HEK293 (cell line): ENCODE measurements at regions not wholly inside any gene's neighbourhood (a gene's known extent, or its start where the extent isn't known, plus 50 kb on each side); places are given as distances from the start of the nearest gene placed in this dataset.

Experiments
- CTCF ChIA-PET: fragments of 350-600 bp; formaldehyde crosslinking; extraction: SDS; loops from one replicate; lab custom pipeline; 2021; ENCODE audit warnings: antibody characterized with exemption; lab: Yijun Ruan, JAX
- POLR2A ChIA-PET: fragments of 300-600 bp; formaldehyde crosslinking; extraction: SDS; loops from one replicate; lab custom pipeline; 2020; ENCODE audit warnings: antibody characterized with exemption, inconsistent platforms; lab: Yijun Ruan, JAX
- H3K27ac ChIP-seq: fragments of 200-500 bp; sonication (Bioruptor generic); 2 replicates; pipeline ENCODE4 v1.5.1; 2014; ENCODE audit warnings: low read depth, low read length, control low read depth, inconsistent platforms; ENCODE audit errors: extremely low read depth
- H3K36me3 ChIP-seq, 2 experiments: fragments of 200-500 bp in 1 of 2; sonication (Bioruptor generic) in 1 of 2; 1 replicate in 1 of 2; 2 replicates in 1 of 2; pipeline ENCODE4 v1.5.1; 2014 to 2017; ENCODE audit warnings: inconsistent platforms in 2 of 2, low read length in 2 of 2; ENCODE audit not compliant: control insufficient read depth in 2 of 2, insufficient read depth in 1 of 2
- H3K4me1 ChIP-seq: fragments of 200-500 bp; sonication (Bioruptor generic); 2 replicates; pipeline ENCODE4 v1.5.1; 2014; ENCODE audit warnings: mild to moderate bottlenecking, low read length, inconsistent platforms; ENCODE audit not compliant: control insufficient read depth, insufficient read depth
- H3K4me3 ChIP-seq: 2 replicates; pipeline ENCODE4 v1.5.1; 2011; ENCODE audit warnings: low read depth, mild to moderate bottlenecking, control low read depth, low read length, moderate library complexity
- H3K9me3 ChIP-seq: fragments of 200-500 bp; sonication (Bioruptor generic); 2 replicates; pipeline ENCODE4 v1.5.1; 2014; ENCODE audit warnings: low read depth, low read length, inconsistent platforms; ENCODE audit not compliant: control insufficient read depth, insufficient read depth
- GLI2 ChIP-seq: fragments of 450-650 bp; formaldehyde crosslinking; IDR thresholded peaks from 2 replicates; pipeline ENCODE4; 2017; ENCODE audit warnings: missing biosample characterization, missing genetic modification characterization, low read depth, borderline replicate concordance
- GLIS1 ChIP-seq: fragments of 450-650 bp; formaldehyde crosslinking; IDR thresholded peaks from 2 replicates; pipeline ENCODE4 v1.5.1; 2016; ENCODE audit warnings: missing biosample characterization, missing genetic modification characterization
- HOXC10 ChIP-seq: sonication (generic); formaldehyde crosslinking; IDR thresholded peaks from 2 replicates; pipeline ENCODE4 v1.8.1; 2023; ENCODE audit warnings: mild to moderate bottlenecking, missing genetic modification reagents
- KLF10 ChIP-seq: fragments of 450-650 bp; IDR thresholded peaks from 2 replicates; pipeline ENCODE4 v1.5.1; 2018; ENCODE audit warnings: missing biosample characterization, mild to moderate bottlenecking, missing genetic modification characterization
- PRDM1 ChIP-seq: fragments of 450-650 bp; formaldehyde crosslinking; IDR thresholded peaks from 2 replicates; pipeline ENCODE4; 2016; ENCODE audit warnings: missing biosample characterization, missing genetic modification characterization
- REST ChIP-seq: fragments of 450-650 bp; formaldehyde crosslinking; IDR thresholded peaks from 2 replicates; pipeline ENCODE4 v1.5.1; 2016; ENCODE audit warnings: missing biosample characterization, missing genetic modification characterization
- SP2 ChIP-seq: fragments of 450-650 bp; formaldehyde crosslinking; IDR thresholded peaks from 2 replicates; pipeline ENCODE4 v1.5.1; 2016; ENCODE audit warnings: missing biosample characterization, missing genetic modification characterization
- YY1 ChIP-seq: fragments of 450-650 bp; formaldehyde crosslinking; IDR thresholded peaks from 2 replicates; pipeline ENCODE4 v1.5.1; 2018; ENCODE audit warnings: missing biosample characterization, missing genetic modification characterization
- ZBTB7A ChIP-seq: fragments of 450-650 bp; formaldehyde crosslinking; IDR thresholded peaks from 2 replicates; pipeline ENCODE4 v1.5.1; 2016; ENCODE audit warnings: low read depth, missing biosample characterization, missing genetic modification characterization
- ZNF18 ChIP-seq: fragments of 450-650 bp; formaldehyde crosslinking; IDR thresholded peaks from 2 replicates; pipeline ENCODE4 v1.5.1; 2016; ENCODE audit warnings: missing biosample characterization, missing genetic modification characterization
- ZNF280D ChIP-seq: fragments of 450-650 bp; formaldehyde crosslinking; IDR thresholded peaks from 2 replicates; pipeline ENCODE4 v1.5.1; 2016; ENCODE audit warnings: missing biosample characterization, missing genetic modification characterization
- ZNF560 ChIP-seq: fragments of 450-650 bp; formaldehyde crosslinking; IDR thresholded peaks from 2 replicates; pipeline ENCODE4 v1.5.1; 2017; ENCODE audit warnings: missing biosample characterization, missing genetic modification characterization, borderline replicate concordance
- ZNF600 ChIP-seq: fragments of 450-650 bp; formaldehyde crosslinking; IDR thresholded peaks from 2 replicates; pipeline ENCODE4 v1.5.1; 2016; ENCODE audit warnings: missing biosample characterization, missing genetic modification characterization
- ZNF707 ChIP-seq: fragments of 450-650 bp; formaldehyde crosslinking; IDR thresholded peaks from 2 replicates; pipeline ENCODE4 v1.5.1; 2016; ENCODE audit warnings: missing biosample characterization, missing genetic modification characterization
- ZNF76 ChIP-seq: fragments of 450-650 bp; formaldehyde crosslinking; IDR thresholded peaks from 2 replicates; pipeline ENCODE4; 2016; ENCODE audit warnings: low read depth, missing biosample characterization, missing genetic modification characterization, borderline replicate concordance
- ZNF837 ChIP-seq: fragments of 450-650 bp; formaldehyde crosslinking; IDR thresholded peaks from 2 replicates; pipeline ENCODE4 v1.5.1; 2016; ENCODE audit warnings: missing biosample characterization, missing genetic modification characterization

GRCh38 chr1:200242110-200243041 is 167.5 kb downstream of the ZNF281 start (continued):
- TF ChIP-seq ZNF18 (tag by site-specific recombination) (no peak), GLI2 (tag by site-specific recombination) (no peak), ZNF837 (tag by site-specific recombination) (no peak), ZNF280D (tag by site-specific recombination) (no peak), PRDM1 (tag by site-specific recombination) (no peak), SP2 (tag by site-specific recombination) (no peak), ZBTB7A (no peak)

GRCh38 chr1:200240656-200241055 is 169.2 kb downstream of the ZNF281 start:
- Histone ChIP-seq H3K4me3 (no peak overlapping the region), H3K9me3 (no peaks in the 10 kb centered on the region), H3K27ac (no peak overlapping the region), H3K36me3 (no peaks in the 10 kb centered on the region), H3K4me1 (no peaks in the 10 kb centered on the region)
- ChIA-PET CTCF (interaction anchor here (0.6 to 1.3 kb wide), 4 partner anchors 40 to 341 kb away, joined by 3 to 4 read pairs (median 3); no protein-coding TSS in a partner anchor), POLR2A (no interaction called here)
- TF ChIP-seq KLF10 (tag by site-specific recombination) (no peak), ZNF560 (tag by site-specific recombination) (no peak), GLIS1 (tag by site-specific recombination) (no peak), REST (no peak), YY1 (no peak), ZNF76 (tag by site-specific recombination) (no peak), ZNF600 (tag by site-specific recombination) (no peak), ZNF707 (tag by site-specific recombination) (no peak), HOXC10 (CRISPR knock-in tag) (no peak)
